Thymus (tissue), 11 donors: ENCODE measurements at regions not wholly inside any gene's neighbourhood (a gene's known extent, or its start where the extent isn't known, plus 50 kb on each side); places are given as distances from the start of the nearest gene placed in this dataset.
A peak's percentile ranks its signal among the peaks of the same experiment; 100 is the strongest.
"Not testable (repeated sequence)": the region's sequence is repeated elsewhere in the genome, so short reads cannot be mapped to it uniquely, and the experiment has no call there.

ENCODE experiments used
- DNase-seq, 9 donors: peaks; one replicate each; pipeline ENCODE4 v3.0.0-alpha.2; 2013; ENCODE audit warnings: low spot score in 9 of 9, low read depth in 6 of 9, missing footprints in 1 of 9
- H3K27ac ChIP-seq, 2 donors: one replicate each; pipeline ENCODE4 v1.5.1; 2013; ENCODE audit warnings: control low read depth in 1 of 2, low read depth in 1 of 2, low read length in 1 of 2, mild to moderate bottlenecking in 1 of 2, moderate library complexity in 1 of 2
- H3K27me3 ChIP-seq, 2 donors: one replicate each; pipeline ENCODE4 v1.5.1; 2013; ENCODE audit warnings: low read length in 1 of 2; ENCODE audit not compliant: control insufficient read depth in 2 of 2, insufficient read depth in 1 of 2
- H3K36me3 ChIP-seq, 2 donors: one replicate each; pipeline ENCODE4 v1.5.1; 2013; ENCODE audit warnings: low read length in 1 of 2, mild to moderate bottlenecking in 1 of 2, moderate library complexity in 1 of 2; ENCODE audit not compliant: control insufficient read depth in 2 of 2, insufficient read depth in 2 of 2
- H3K4me1 ChIP-seq, 2 donors: one replicate each; pipeline ENCODE4 v1.5.1; 2013; ENCODE audit warnings: low read length in 2 of 2; ENCODE audit not compliant: control insufficient read depth in 2 of 2, insufficient read depth in 2 of 2
- H3K4me3 ChIP-seq, 2 donors: one replicate each; pipeline ENCODE4 v1.5.1; 2013; ENCODE audit warnings: low read length in 2 of 2, control low read depth in 1 of 2, mild to moderate bottlenecking in 1 of 2
- H3K9me3 ChIP-seq, 2 donors: one replicate each; pipeline ENCODE4 v1.5.1; 2013; ENCODE audit warnings: low read length in 1 of 2, mild to moderate bottlenecking in 1 of 2; ENCODE audit not compliant: control insufficient read depth in 2 of 2, insufficient read depth in 1 of 2
- WGBS: extraction: QIAGEN DNeasy Blood & Tissue Kit; methylation state at CpG from one replicate; pipeline ENCODE4 v1.1.7; 2013; 5-methylcytosine and 5-hydroxymethylcytosine counted together
- donor health status: healthy.

DNA sequence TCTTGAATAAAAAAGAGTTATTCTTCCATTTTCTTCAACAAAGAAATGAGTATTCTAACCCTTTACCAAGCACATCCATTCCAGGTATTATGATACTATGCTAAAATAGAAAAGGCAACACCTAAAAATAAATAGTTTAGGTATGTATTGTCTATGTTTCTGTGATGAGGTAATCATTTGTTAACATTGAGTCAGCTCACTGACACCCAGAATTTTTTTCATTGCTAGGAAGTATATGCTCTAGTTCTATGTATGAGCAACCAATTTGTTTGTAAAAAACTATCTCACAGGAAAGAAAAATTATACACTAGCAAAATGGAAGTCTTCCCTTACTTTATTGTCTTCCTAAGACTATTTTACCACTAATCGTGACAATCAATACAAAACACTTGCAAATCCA, 615.6 kb upstream of the GRIN3A start:
- 95% methylated on average over 1 of the region's 1 CpG for WGBS
- Histone ChIP-seq H3K4me1 (no peaks in the 10 kb centered on the region), H3K36me3 (no peaks in the 10 kb centered on the region), H3K9me3 (peaks cover 0 to 6% of the 10 kb centered on the region in 2 donors), H3K27me3 (no peaks in the 10 kb centered on the region), H3K27ac (no peak overlapping the region), H3K4me3 (no peak overlapping the region)
- no peak for DNase-seq

GRCh38 chr9:102337471-102337870, 599.0 kb upstream of the GRIN3A start:
- H3K4me1 ChIP-seq, H3K9me3 ChIP-seq, H3K27ac ChIP-seq, H3K36me3 ChIP-seq, H3K4me3 ChIP-seq, H3K27me3 ChIP-seq, DNase-seq: not testable (repeated sequence)
- WGBS: 87% methylated on average over 6 of the region's 6 CpGs

DNA sequence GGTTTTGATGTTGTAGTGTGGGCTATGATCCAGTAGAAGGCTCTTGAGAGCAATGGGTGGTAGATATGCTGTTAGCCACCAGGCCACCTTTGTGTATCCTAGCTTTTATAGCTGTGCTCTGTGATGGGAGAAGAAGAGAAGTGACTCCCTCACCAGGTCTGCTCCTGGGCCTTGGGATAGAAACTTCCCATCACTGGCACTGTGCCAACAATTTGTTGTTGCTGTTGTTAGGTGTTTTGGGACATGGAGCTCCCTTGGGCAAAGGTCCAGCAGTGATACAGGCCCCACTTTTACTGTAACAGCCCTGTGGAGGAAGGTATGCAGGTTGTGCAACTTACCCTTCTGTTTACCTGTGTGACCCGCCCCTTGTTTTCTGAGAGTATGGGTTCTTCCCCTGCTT, 570.9 kb upstream of the GRIN3A start:
- no peaks in the 10 kb centered on the region for H3K27me3 ChIP-seq

GRCh38 chr9:102295188-102295587, 556.7 kb upstream of the GRIN3A start:
- Histone ChIP-seq H3K4me3 (no peak overlapping the region), H3K4me1 (no peaks in the 10 kb centered on the region), H3K27me3 (no peaks in the 10 kb centered on the region), H3K27ac (no peak overlapping the region), H3K36me3 (no peaks in the 10 kb centered on the region), H3K9me3 (no peaks in the 10 kb centered on the region)
- 72% methylated on average over 3 of the region's 3 CpGs for WGBS
- no peak for DNase-seq

More for the DNA sequence above, 570.9 kb upstream of the GRIN3A start:
- DNase-seq: no peak
- H3K4me1 ChIP-seq: no peaks in the 10 kb centered on the region
- H3K9me3 ChIP-seq: peaks cover 0 to 13% of the 10 kb centered on the region in 2 donors
- no peaks in the 10 kb centered on the region for H3K36me3 ChIP-seq
- WGBS: 94% methylated on average over 1 of the region's 1 CpG
- no peak overlapping the region for H3K4me3 ChIP-seq
- no peak overlapping the region for H3K27ac ChIP-seq

- peak in 1 of 9 donors; percentile 3 for DNase-seq
- Histone ChIP-seq H3K4me1 (no peaks in the 10 kb centered on the region), H3K4me3 (no peak overlapping the region), H3K27me3 (no peaks in the 10 kb centered on the region), H3K9me3 (no peaks in the 10 kb centered on the region), H3K36me3 (no peaks in the 10 kb centered on the region), H3K27ac (no peak overlapping the region)
- WGBS: 50% methylated on average over 2 of the region's 2 CpGs
Observed at GRCh38 chr9:102273952-102274351, 535.5 kb upstream of the GRIN3A start.

DNA sequence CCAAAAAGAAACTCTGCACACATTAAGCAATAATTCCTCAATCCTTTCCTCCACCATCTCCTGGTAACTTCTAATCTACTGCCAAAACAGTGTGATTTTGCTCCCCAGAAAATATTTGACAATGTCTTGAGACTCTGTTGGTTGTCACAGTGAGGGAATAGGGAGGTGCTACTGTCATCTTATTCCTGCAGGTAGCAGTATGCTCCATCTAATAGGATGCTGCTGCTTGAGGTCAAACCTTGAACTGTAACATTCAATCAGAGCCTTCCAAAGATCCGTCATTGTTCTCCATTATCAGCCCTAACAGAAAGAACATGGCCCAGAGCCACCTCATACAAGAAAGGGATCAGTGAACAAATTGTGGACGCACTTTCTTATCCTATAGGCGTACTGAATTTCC, 514.7 kb upstream of the GRIN3A start:
- Histone ChIP-seq H3K27ac (no peak overlapping the region), H3K36me3 (no peaks in the 10 kb centered on the region), H3K27me3 (no peaks in the 10 kb centered on the region), H3K4me3 (no peak overlapping the region), H3K4me1 (no peaks in the 10 kb centered on the region), H3K9me3 (no peaks in the 10 kb centered on the region)
- DNase-seq: no peak
- 95% methylated on average over 3 of the region's 3 CpGs for WGBS

DNA sequence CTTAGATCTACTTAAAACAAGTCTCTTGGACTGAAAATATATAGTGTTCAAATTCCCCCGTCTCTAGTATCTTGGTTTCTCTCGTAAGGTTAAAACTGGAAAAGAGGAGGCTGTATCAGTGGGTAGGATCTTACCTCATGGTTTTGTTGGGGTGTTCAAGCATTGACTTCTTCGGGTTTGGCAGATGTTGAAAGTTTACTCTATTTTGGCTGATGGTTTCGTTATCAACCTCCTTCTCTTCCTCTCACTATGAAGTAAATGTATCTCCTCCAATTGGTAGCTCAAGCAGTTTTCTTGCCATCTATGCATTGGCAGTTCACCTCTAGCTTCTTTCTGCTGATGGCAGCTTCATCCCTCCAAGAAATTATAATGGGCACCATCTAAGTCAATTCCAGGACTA, 506.5 kb upstream of the GRIN3A start:
- DNase-seq: no peak
- H3K4me1 ChIP-seq: no peaks in the 10 kb centered on the region

GRCh38 chr9:102237520-102237919, 499.1 kb upstream of the GRIN3A start:
- no peaks in the 10 kb centered on the region for H3K9me3 ChIP-seq
- DNase-seq: no peak
- H3K36me3 ChIP-seq: no peaks in the 10 kb centered on the region
- H3K27ac ChIP-seq: no peak overlapping the region
- H3K27me3 ChIP-seq: no peaks in the 10 kb centered on the region
- H3K4me3 ChIP-seq: no peak overlapping the region
- no peaks in the 10 kb centered on the region for H3K4me1 ChIP-seq
- WGBS: 80% methylated on average over 4 of the region's 4 CpGs

More for the DNA sequence above, 506.5 kb upstream of the GRIN3A start:
- no peaks in the 10 kb centered on the region for H3K27me3 ChIP-seq
- whole genome bisulfite sequencing: 92% methylated on average over 4 of the region's 4 CpGs
- no peak overlapping the region for H3K27ac ChIP-seq
- no peaks in the 10 kb centered on the region for H3K36me3 ChIP-seq
- H3K9me3 ChIP-seq: no peaks in the 10 kb centered on the region
- H3K4me3 ChIP-seq: no peak overlapping the region

- H3K27ac ChIP-seq: no peak overlapping the region
- no peak overlapping the region for H3K4me3 ChIP-seq
- no peaks in the 10 kb centered on the region for H3K36me3 ChIP-seq
- no peak for DNase-seq
- H3K4me1 ChIP-seq: no peaks in the 10 kb centered on the region
- H3K27me3 ChIP-seq: no peaks in the 10 kb centered on the region
- 0% methylated on average over 1 of the region's 1 CpG for WGBS
- H3K9me3 ChIP-seq: no peaks in the 10 kb centered on the region
Observed at GRCh38 chr9:102237094-102237493, 498.6 kb upstream of the GRIN3A start.

DNA sequence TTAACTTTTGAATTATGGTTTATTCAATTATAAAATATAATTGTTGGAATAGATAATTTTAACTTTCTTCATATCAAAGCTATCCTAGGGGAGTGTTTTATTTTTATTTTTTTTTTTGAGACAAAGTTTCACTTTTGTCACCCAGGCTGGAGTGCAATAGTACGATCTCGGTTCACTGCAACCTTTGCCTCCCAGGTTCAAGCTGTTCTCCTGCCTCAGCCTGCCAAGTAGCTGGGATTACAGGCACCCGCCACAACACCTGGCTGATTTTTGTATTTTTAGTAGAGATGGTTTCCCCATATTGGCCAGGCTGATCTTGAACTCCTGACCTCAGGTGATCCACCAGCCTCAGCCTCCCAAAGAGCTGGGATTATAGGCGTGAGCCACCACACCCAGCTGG, 489.0 kb upstream of the GRIN3A start:
- H3K9me3 ChIP-seq, H3K4me1 ChIP-seq, H3K27me3 ChIP-seq, H3K4me3 ChIP-seq, H3K36me3 ChIP-seq, DNase-seq, H3K27ac ChIP-seq: not testable (repeated sequence)
- 90% methylated on average over 4 of the region's 4 CpGs for whole genome bisulfite sequencing
